T-helper 1 cell treated with Interleukin-12 subunit alpha and Interleukin-12 subunit beta and Interleukin-4 antibody, amounts not matched to agents 30 μg/mL and 1 μg/mL, for 36 hours (primary cell): ENCODE measurements at regions not wholly inside any gene's neighbourhood (a gene's known extent, or its start where the extent isn't known, plus 50 kb on each side); places are given as distances from the start of the nearest gene placed in this dataset.
"Not testable (repeated sequence)": the region's sequence is repeated elsewhere in the genome, so short reads cannot be mapped to it uniquely, and the experiment has no call there.

Source experiments
- H3K27ac Mint-ChIP-seq: one replicate; pipeline ENCODE4 v1.8.0; 2021; ENCODE audit warnings: mild to moderate bottlenecking, mixed read lengths
- H3K27me3 Mint-ChIP-seq: one replicate; pipeline ENCODE4 v1.8.0; 2021; ENCODE audit warnings: low read depth, mixed read lengths
- H3K36me3 Mint-ChIP-seq: one replicate; pipeline ENCODE4 v1.8.0; 2021; ENCODE audit warnings: low read depth, mixed read lengths
- H3K4me1 Mint-ChIP-seq: one replicate; pipeline ENCODE4 v1.8.0; 2021; ENCODE audit warnings: low read depth, mixed read lengths
- H3K4me3 Mint-ChIP-seq: one replicate; pipeline ENCODE4 v1.8.0; 2021; ENCODE audit warnings: mild to moderate bottlenecking, moderate library complexity, mixed read lengths
- H3K9me3 Mint-ChIP-seq: one replicate; pipeline ENCODE4 v1.8.0; 2021; ENCODE audit warnings: mixed read lengths

GRCh38 chr11:37926772-37927171, 1328.7 kb upstream of the RAG2 start:
- Mint-ChIP-seq H3K4me1 (no peaks in the 10 kb centered on the region), H3K36me3 (no peaks in the 10 kb centered on the region)

GRCh38 chr11:37916331-37916730, 1318.3 kb upstream of the RAG2 start:
- no peak overlapping the region for H3K27ac Mint-ChIP-seq
- no peaks in the 10 kb centered on the region for H3K36me3 Mint-ChIP-seq
- H3K9me3 Mint-ChIP-seq: peaks cover 4% of the 10 kb centered on the region
- no peaks in the 10 kb centered on the region for H3K4me1 Mint-ChIP-seq
- H3K27me3 Mint-ChIP-seq: no peaks in the 10 kb centered on the region
- no peak overlapping the region for H3K4me3 Mint-ChIP-seq

More at GRCh38 chr11:37926772-37927171, 1328.7 kb upstream of the RAG2 start:
- H3K9me3 Mint-ChIP-seq: peaks cover 3% of the 10 kb centered on the region
- H3K27me3 Mint-ChIP-seq: no peaks in the 10 kb centered on the region
- H3K27ac Mint-ChIP-seq: no peak overlapping the region
- H3K4me3 Mint-ChIP-seq: no peak overlapping the region

- no peak overlapping the region for H3K27ac Mint-ChIP-seq
- no peaks in the 10 kb centered on the region for H3K27me3 Mint-ChIP-seq
- H3K4me1 Mint-ChIP-seq: no peaks in the 10 kb centered on the region
- no peak overlapping the region for H3K4me3 Mint-ChIP-seq
- H3K9me3 Mint-ChIP-seq: peaks cover 4% of the 10 kb centered on the region
- no peaks in the 10 kb centered on the region for H3K36me3 Mint-ChIP-seq
These were observed 1316.8 kb upstream of the RAG2 start for GRCh38 chr11:37914859-37915258.

GRCh38 chr11:37908219-37908548, 1310.1 kb upstream of the RAG2 start:
- H3K4me3 Mint-ChIP-seq: no peak overlapping the region
- H3K9me3 Mint-ChIP-seq: peaks cover 19% of the 10 kb centered on the region

GRCh38 chr11:37907436-37908218, 1309.6 kb upstream of the RAG2 start:
- H3K36me3 Mint-ChIP-seq: no peaks in the 10 kb centered on the region
- H3K9me3 Mint-ChIP-seq: peaks cover 20% of the 10 kb centered on the region
- no peaks in the 10 kb centered on the region for H3K27me3 Mint-ChIP-seq
- H3K4me1 Mint-ChIP-seq: no peaks in the 10 kb centered on the region
- no peak overlapping the region for H3K27ac Mint-ChIP-seq
- H3K4me3 Mint-ChIP-seq: no peak overlapping the region

More at GRCh38 chr11:37908219-37908548, 1310.1 kb upstream of the RAG2 start:
- H3K27me3 Mint-ChIP-seq: no peaks in the 10 kb centered on the region
- no peak overlapping the region for H3K27ac Mint-ChIP-seq
- H3K36me3 Mint-ChIP-seq: no peaks in the 10 kb centered on the region
- no peaks in the 10 kb centered on the region for H3K4me1 Mint-ChIP-seq

GRCh38 chr11:37905707-37906417, 1307.8 kb upstream of the RAG2 start:
- Mint-ChIP-seq H3K4me3 (no peak overlapping the region), H3K27me3 (no peaks in the 10 kb centered on the region), H3K27ac (no peak overlapping the region), H3K36me3 (no peaks in the 10 kb centered on the region), H3K9me3 (peaks cover 32% of the 10 kb centered on the region), H3K4me1 (no peaks in the 10 kb centered on the region)

GRCh38 chr11:37896016-37896415, 1298.0 kb upstream of the RAG2 start:
- no peak overlapping the region for H3K27ac Mint-ChIP-seq
- no peak overlapping the region for H3K4me3 Mint-ChIP-seq
- H3K9me3 Mint-ChIP-seq: peaks cover 34% of the 10 kb centered on the region
- no peaks in the 10 kb centered on the region for H3K27me3 Mint-ChIP-seq
- H3K4me1 Mint-ChIP-seq: no peaks in the 10 kb centered on the region
- H3K36me3 Mint-ChIP-seq: no peaks in the 10 kb centered on the region

- peaks cover 9% of the 10 kb centered on the region for H3K9me3 Mint-ChIP-seq
- H3K27ac Mint-ChIP-seq: no peak overlapping the region
- H3K27me3 Mint-ChIP-seq: no peaks in the 10 kb centered on the region
- no peaks in the 10 kb centered on the region for H3K36me3 Mint-ChIP-seq
- no peak overlapping the region for H3K4me3 Mint-ChIP-seq
- no peaks in the 10 kb centered on the region for H3K4me1 Mint-ChIP-seq
These were observed 1283.7 kb upstream of the RAG2 start for GRCh38 chr11:37881741-37882140.

GRCh38 chr11:37861671-37862070, 1263.6 kb upstream of the RAG2 start:
- Mint-ChIP-seq H3K9me3 (peaks cover 9% of the 10 kb centered on the region), H3K27ac (no peak overlapping the region), H3K27me3 (no peaks in the 10 kb centered on the region), H3K36me3 (no peaks in the 10 kb centered on the region), H3K4me1 (no peaks in the 10 kb centered on the region), H3K4me3 (no peak overlapping the region)

- H3K4me3 Mint-ChIP-seq, H3K4me1 Mint-ChIP-seq, H3K36me3 Mint-ChIP-seq, H3K27ac Mint-ChIP-seq, H3K27me3 Mint-ChIP-seq: not testable (repeated sequence)
- peaks cover 11% of the 10 kb centered on the region for H3K9me3 Mint-ChIP-seq
These were observed 1260.9 kb upstream of the RAG2 start for GRCh38 chr11:37858806-37859537.

- H3K9me3 Mint-ChIP-seq: peaks cover 11% of the 10 kb centered on the region
- H3K4me1 Mint-ChIP-seq: no peaks in the 10 kb centered on the region
- no peaks in the 10 kb centered on the region for H3K27me3 Mint-ChIP-seq
- no peak overlapping the region for H3K4me3 Mint-ChIP-seq
- H3K27ac Mint-ChIP-seq: no peak overlapping the region
- no peaks in the 10 kb centered on the region for H3K36me3 Mint-ChIP-seq
These were observed 1260.4 kb upstream of the RAG2 start for GRCh38 chr11:37858398-37858797.

- Mint-ChIP-seq H3K27me3 (no peaks in the 10 kb centered on the region), H3K4me1 (no peaks in the 10 kb centered on the region), H3K27ac (no peak overlapping the region), H3K36me3 (no peaks in the 10 kb centered on the region), H3K4me3 (no peak overlapping the region), H3K9me3 (peaks cover 11% of the 10 kb centered on the region)
These were observed 1259.7 kb upstream of the RAG2 start for GRCh38 chr11:37857726-37858125.

- Mint-ChIP-seq H3K9me3 (peaks cover 15% of the 10 kb centered on the region), H3K4me3 (no peak overlapping the region)
These were observed 1251.7 kb upstream of the RAG2 start for GRCh38 chr11:37849706-37850105.

GRCh38 chr11:37843603-37844002, 1245.6 kb upstream of the RAG2 start:
- H3K27ac Mint-ChIP-seq: no peak overlapping the region
- H3K27me3 Mint-ChIP-seq: no peaks in the 10 kb centered on the region
- H3K4me3 Mint-ChIP-seq: no peak overlapping the region
- H3K4me1 Mint-ChIP-seq: no peaks in the 10 kb centered on the region
- H3K36me3 Mint-ChIP-seq: no peaks in the 10 kb centered on the region
- H3K9me3 Mint-ChIP-seq: peaks cover 11% of the 10 kb centered on the region

More at GRCh38 chr11:37849706-37850105, 1251.7 kb upstream of the RAG2 start:
- no peaks in the 10 kb centered on the region for H3K36me3 Mint-ChIP-seq
- no peaks in the 10 kb centered on the region for H3K4me1 Mint-ChIP-seq
- no peaks in the 10 kb centered on the region for H3K27me3 Mint-ChIP-seq
- H3K27ac Mint-ChIP-seq: no peak overlapping the region

GRCh38 chr11:37841016-37841415, 1243.0 kb upstream of the RAG2 start:
- Mint-ChIP-seq H3K36me3 (no peaks in the 10 kb centered on the region), H3K4me1 (no peaks in the 10 kb centered on the region), H3K27me3 (no peaks in the 10 kb centered on the region), H3K4me3 (no peak overlapping the region), H3K9me3 (peaks cover 8% of the 10 kb centered on the region), H3K27ac (no peak overlapping the region)
